Endothelial cell of umbilical vein (primary cell): ENCODE measurements at regions not wholly inside any gene's neighbourhood (a gene's known extent, or its start where the extent isn't known, plus 50 kb on each side); places are given as distances from the start of the nearest gene placed in this dataset.

ENCODE experiments used
- GATA2 ChIP-seq: IDR thresholded peaks from 2 replicates; pipeline ENCODE4 v1.7.0; 2011; ENCODE audit warnings: low read depth, mild to moderate bottlenecking, moderate library complexity, mixed read lengths, low read length; ENCODE audit not compliant: insufficient read length, insufficient read depth
- POLR2A ChIP-seq: IDR thresholded peaks from 2 replicates; pipeline ENCODE4 v1.6.1; 2012; ENCODE audit warnings: low read depth, mild to moderate bottlenecking, control low read depth, low read length

DNA sequence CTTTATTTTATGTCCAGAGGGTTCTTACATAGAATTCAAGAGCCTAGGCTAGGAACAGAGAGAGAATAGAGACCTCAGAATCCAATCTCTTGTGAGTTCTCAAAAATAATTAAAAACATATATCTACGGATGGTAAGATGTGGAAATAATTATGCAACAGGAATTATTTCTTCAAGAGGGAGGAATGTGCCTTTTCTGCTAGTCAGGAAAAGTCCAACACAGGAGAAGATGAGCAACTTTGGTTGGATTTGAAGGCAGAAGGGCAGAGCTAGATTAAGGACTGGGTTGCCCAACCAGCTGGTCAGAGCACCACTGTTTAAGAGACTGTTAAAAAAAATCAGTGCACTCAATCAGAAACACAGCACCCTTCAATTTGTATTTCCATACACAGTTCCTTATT is 365.5 kb downstream of the ETNK1 start:
- TF ChIP-seq POLR2A (no peak), GATA2 (no peak)
